Nephron progenitor cell (in vitro differentiated cells): ENCODE measurements at regions not wholly inside any gene's neighbourhood (a gene's known extent, or its start where the extent isn't known, plus 50 kb on each side); places are given as distances from the start of the nearest gene placed in this dataset.

Experiments
- DNase-seq: peaks from one replicate; pipeline ENCODE4 v3.0.0; 2021
- H3K27ac Mint-ChIP-seq: 2 replicates; pipeline ENCODE4 v1.8.0; 2021; ENCODE audit warnings: mild to moderate bottlenecking, moderate library complexity, mixed read lengths
- H3K27me3 Mint-ChIP-seq: 2 replicates; pipeline ENCODE4 v1.8.0; 2021; ENCODE audit warnings: mild to moderate bottlenecking, low read depth, mixed read lengths; ENCODE audit not compliant: poor library complexity
- H3K36me3 Mint-ChIP-seq: 2 replicates; pipeline ENCODE4 v1.8.0; 2021; ENCODE audit warnings: low read depth, mixed read lengths
- H3K4me1 Mint-ChIP-seq: 2 replicates; pipeline ENCODE4 v1.8.0; 2021; ENCODE audit warnings: mixed read lengths
- H3K4me3 Mint-ChIP-seq: 2 replicates; pipeline ENCODE4 v1.8.0; 2021; ENCODE audit warnings: mild to moderate bottlenecking, moderate library complexity, mixed read lengths
- H3K9me3 Mint-ChIP-seq: 2 replicates; pipeline ENCODE4 v1.8.0; 2021; ENCODE audit warnings: mild to moderate bottlenecking, moderate library complexity, mixed read lengths
- CTCF ChIP-seq: fragments of 200-600 bp; sonication (generic); IDR thresholded peaks from 2 replicates; pipeline ENCODE4 v1.5.0; 2021; ENCODE audit warnings: antibody characterized with exemption

- Mint-ChIP-seq H3K27ac (no peak overlapping the region), H3K9me3 (no peaks in the 10 kb centered on the region), H3K4me1 (no peaks in the 10 kb centered on the region), H3K27me3 (peaks cover 11% of the 10 kb centered on the region), H3K36me3 (no peaks in the 10 kb centered on the region), H3K4me3 (no peak overlapping the region)
- DNase-seq, result no peak
- TF ChIP-seq CTCF, result no peak
Measured at GRCh38 chr2:62447411-62447810, 58.6 kb downstream of the TMEM17 start.

- Mint-ChIP-seq H3K4me1 (no peaks in the 10 kb centered on the region), H3K4me3 (no peak overlapping the region), H3K9me3 (no peaks in the 10 kb centered on the region), H3K27ac (no peak overlapping the region), H3K27me3 (peaks cover 12% of the 10 kb centered on the region), H3K36me3 (no peaks in the 10 kb centered on the region)
- TF ChIP-seq CTCF, result no peak
- no peak for DNase-seq
Measured at GRCh38 chr2:62446491-62446890, 59.5 kb downstream of the TMEM17 start.

- TF ChIP-seq CTCF, result no peak
- Mint-ChIP-seq H3K27me3 (peaks cover 15% of the 10 kb centered on the region), H3K36me3 (no peaks in the 10 kb centered on the region), H3K9me3 (no peaks in the 10 kb centered on the region), H3K27ac (no peak overlapping the region), H3K4me3 (no peak overlapping the region), H3K4me1 (no peaks in the 10 kb centered on the region)
- DNase-seq, result no peak
Measured at GRCh38 chr2:62443886-62444285, 62.1 kb downstream of the TMEM17 start.

GRCh38 chr2:62443471-62443870 lies 62.5 kb downstream of the TMEM17 start:
- no peak for TF ChIP-seq CTCF
- Mint-ChIP-seq H3K4me1 (no peaks in the 10 kb centered on the region), H3K4me3 (no peak overlapping the region), H3K27me3 (peaks cover 16% of the 10 kb centered on the region), H3K36me3 (no peaks in the 10 kb centered on the region), H3K27ac (no peak overlapping the region), H3K9me3 (no peaks in the 10 kb centered on the region)
- DNase-seq, result no peak

GRCh38 chr2:62441824-62442223 lies 64.2 kb downstream of the TMEM17 start:
- TF ChIP-seq CTCF, result no peak
- Mint-ChIP-seq H3K4me3 (no peak overlapping the region), H3K27me3 (peaks cover 10% of the 10 kb centered on the region), H3K4me1 (no peaks in the 10 kb centered on the region), H3K9me3 (no peaks in the 10 kb centered on the region), H3K27ac (no peak overlapping the region), H3K36me3 (no peaks in the 10 kb centered on the region)
- no peak for DNase-seq

GRCh38 chr2:62441421-62441820 lies 64.6 kb downstream of the TMEM17 start:
- no peak for TF ChIP-seq CTCF
- Mint-ChIP-seq H3K27ac (no peak overlapping the region), H3K36me3 (no peaks in the 10 kb centered on the region), H3K27me3 (peaks cover 10% of the 10 kb centered on the region), H3K9me3 (no peaks in the 10 kb centered on the region), H3K4me1 (no peaks in the 10 kb centered on the region), H3K4me3 (no peak overlapping the region)
- DNase-seq, result no peak
